Muscle of leg (tissue), 3 donors: ENCODE measurements at regions not wholly inside any gene's neighbourhood (a gene's known extent, or its start where the extent isn't known, plus 50 kb on each side); places are given as distances from the start of the nearest gene placed in this dataset.

Source experiments
- DNase-seq: peaks from one replicate; pipeline ENCODE4 v3.0.0; 2013
- H3K27ac ChIP-seq: one replicate; pipeline ENCODE4 v1.5.1; 2013; ENCODE audit warnings: mild to moderate bottlenecking, low read length, control low read depth
- H3K27me3 ChIP-seq: one replicate; pipeline ENCODE4 v1.6.1; 2013; ENCODE audit warnings: low read length; ENCODE audit not compliant: control insufficient read depth, insufficient read depth
- H3K36me3 ChIP-seq: one replicate; pipeline ENCODE4 v1.6.1; 2013; ENCODE audit warnings: low read length; ENCODE audit not compliant: control insufficient read depth, insufficient read depth
- H3K4me1 ChIP-seq: one replicate; pipeline ENCODE4 v1.6.1; 2013; ENCODE audit warnings: low read length; ENCODE audit not compliant: control insufficient read depth, insufficient read depth
- H3K4me3 ChIP-seq: one replicate; pipeline ENCODE4 v1.5.1; 2013; ENCODE audit warnings: low read length, control low read depth
- H3K9me3 ChIP-seq: replicated peaks from 2 replicates; pipeline ENCODE4 v1.6.1; 2013; ENCODE audit warnings: low read depth, low read length; ENCODE audit not compliant: control insufficient read depth
- WGBS: methylation state at CpG from one replicate; pipeline ENCODE4 v1.1.5; 2013; ENCODE audit warnings: missing lambda C conversion rate; ENCODE audit not compliant: insufficient coverage; 5-methylcytosine and 5-hydroxymethylcytosine counted together

DNA sequence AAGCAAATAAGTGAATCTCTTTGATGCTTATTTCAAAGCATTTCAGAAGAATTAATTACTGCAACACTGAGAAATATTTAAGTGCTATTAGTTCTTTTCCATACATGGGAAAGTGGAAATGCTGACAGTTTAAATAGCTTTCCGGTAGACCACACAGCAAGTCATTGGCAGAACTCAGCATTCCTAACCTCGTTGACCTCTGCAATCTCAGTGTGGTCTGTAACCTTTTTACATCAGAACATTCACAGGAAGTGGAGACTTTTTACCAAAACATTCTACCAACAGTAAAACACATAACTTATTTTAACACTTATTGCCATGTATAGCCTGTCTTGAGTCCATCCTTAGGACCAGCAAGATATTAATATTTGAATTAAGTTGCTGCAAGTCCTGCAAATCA, 249.5 kb upstream of the DCN start:
- peak; percentile 37 for DNase-seq
- no peaks in the 10 kb centered on the region for H3K27me3 ChIP-seq
- no CpG with 5 or more reads among the region's 2 CpGs for WGBS
- H3K4me3 ChIP-seq = no peak overlapping the region
- no peaks in the 10 kb centered on the region for H3K9me3 ChIP-seq
- H3K27ac ChIP-seq = no peak overlapping the region
- H3K36me3 ChIP-seq = no peaks in the 10 kb centered on the region
- no peaks in the 10 kb centered on the region for H3K4me1 ChIP-seq

DNA sequence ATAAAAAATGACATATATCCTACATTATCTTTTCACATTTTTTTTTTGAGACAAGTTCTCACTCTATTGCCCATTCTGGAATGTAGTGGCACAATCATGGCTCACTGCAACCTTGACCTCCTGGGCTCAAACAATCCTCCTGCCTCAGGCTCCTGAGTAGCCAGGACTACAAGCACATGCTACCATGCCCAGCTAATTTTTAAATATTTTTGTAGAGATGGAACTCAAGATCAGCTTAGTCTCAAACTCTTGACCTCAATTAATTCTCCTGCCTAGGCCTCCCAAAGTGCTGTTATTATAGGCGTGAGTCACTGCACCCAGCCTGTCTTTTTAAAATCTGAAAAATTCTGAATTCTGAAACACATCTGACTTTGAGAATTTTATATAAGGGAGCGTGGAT, 241.9 kb upstream of the DCN start:
- no peak for DNase-seq
- no CpG with 5 or more reads among the region's 2 CpGs for WGBS
- Histone ChIP-seq H3K4me3 (no peak overlapping the region), H3K36me3 (no peaks in the 10 kb centered on the region), H3K27me3 (no peaks in the 10 kb centered on the region), H3K9me3 (no peaks in the 10 kb centered on the region), H3K27ac (no peak overlapping the region), H3K4me1 (no peaks in the 10 kb centered on the region)

DNA sequence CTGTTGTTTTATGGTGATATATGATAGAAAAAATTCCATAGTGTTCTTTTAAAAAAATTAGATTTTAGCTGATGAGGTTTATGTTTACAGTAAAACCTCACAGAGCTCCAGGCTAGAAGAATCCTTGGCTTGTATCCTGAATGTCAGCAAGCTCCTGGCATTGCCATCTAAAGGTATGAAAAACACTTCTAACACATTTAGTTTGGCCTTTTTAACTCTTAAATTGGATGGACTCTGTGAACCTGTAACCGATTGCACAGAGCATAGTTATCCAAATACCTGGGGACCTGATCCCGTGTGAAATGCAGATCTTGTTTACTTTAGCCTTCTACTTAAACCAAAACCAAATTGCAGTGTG, 241.1 kb upstream of the DCN start:
- no peak for DNase-seq
- Histone ChIP-seq H3K4me1 (no peaks in the 10 kb centered on the region), H3K27me3 (no peaks in the 10 kb centered on the region), H3K4me3 (no peak overlapping the region), H3K36me3 (no peaks in the 10 kb centered on the region), H3K27ac (no peak overlapping the region), H3K9me3 (no peaks in the 10 kb centered on the region)
- no CpG with 5 or more reads among the region's 2 CpGs for WGBS

DNA sequence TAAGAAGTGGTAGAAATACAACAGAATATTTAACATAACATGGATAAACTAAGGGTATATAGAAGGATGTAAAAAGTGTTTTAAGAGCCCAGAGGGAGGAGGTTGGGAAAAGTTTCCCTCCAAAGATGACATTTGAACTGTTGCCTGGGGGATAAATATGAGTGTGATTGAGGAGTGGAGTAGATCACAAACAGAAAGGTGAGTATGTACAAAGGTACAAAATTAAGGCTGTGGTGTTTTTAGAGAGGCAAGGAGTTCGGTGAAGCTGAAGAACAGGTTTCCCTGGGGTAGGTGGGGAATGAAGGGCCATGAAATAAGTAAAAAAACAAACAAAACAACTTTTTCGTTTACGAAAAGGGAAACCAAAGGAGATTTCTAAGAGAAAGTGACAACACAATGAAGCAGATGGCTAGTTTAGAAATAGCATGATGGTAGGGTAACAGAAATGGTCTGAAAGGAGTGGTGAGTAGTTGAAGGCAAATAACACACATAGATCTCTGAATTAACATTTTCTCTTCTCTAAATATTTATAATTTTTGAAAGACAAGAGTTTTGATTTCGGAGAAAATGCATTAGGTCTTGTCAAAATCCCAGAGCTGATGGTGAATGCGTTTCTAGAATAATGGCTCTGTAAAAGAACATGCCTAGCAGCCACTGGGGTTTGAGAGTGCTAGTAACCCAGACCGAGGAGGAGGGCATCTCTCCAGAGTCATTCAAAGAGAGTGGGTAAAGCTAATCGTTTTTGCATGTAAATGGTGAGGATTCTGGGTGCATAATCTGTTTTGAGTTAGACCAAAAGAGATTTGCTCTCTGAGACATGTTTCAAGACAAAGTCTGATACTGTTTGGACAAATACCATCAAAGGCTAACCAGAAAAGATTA, 240.4 kb upstream of the DCN start:
- Histone ChIP-seq H3K36me3 (no peaks in the 10 kb centered on the region), H3K4me3 (no peak overlapping the region), H3K27me3 (no peaks in the 10 kb centered on the region), H3K27ac (no peak overlapping the region), H3K4me1 (no peaks in the 10 kb centered on the region), H3K9me3 (no peaks in the 10 kb centered on the region)
- WGBS = 39% methylated on average over 4 of the region's 7 CpGs
- no peak for DNase-seq

DNA sequence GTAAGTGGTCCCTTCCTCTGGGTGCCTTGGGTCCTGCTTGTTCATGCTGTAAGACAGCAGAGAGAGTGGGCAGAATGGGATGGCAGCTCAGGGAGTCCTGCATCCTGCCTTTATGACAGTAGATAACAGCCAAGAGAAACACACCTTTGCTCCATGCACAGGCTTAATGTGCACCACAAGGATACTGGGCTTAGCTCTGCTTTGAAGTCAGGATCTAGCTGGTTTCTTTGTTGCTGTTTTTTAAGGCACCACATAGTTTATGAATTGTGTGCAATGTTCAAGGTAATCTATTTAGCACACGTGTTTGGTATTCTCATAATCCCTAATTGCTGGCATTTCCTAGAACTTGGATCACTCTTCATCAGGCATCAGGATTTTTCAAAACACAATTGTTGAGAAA, 239.5 kb upstream of the DCN start:
- Histone ChIP-seq H3K27ac (no peak overlapping the region), H3K4me1 (no peaks in the 10 kb centered on the region), H3K9me3 (no peaks in the 10 kb centered on the region), H3K36me3 (no peaks in the 10 kb centered on the region), H3K4me3 (no peak overlapping the region), H3K27me3 (no peaks in the 10 kb centered on the region)
- no peak for DNase-seq
- no CpG with 5 or more reads among the region's 1 CpG for WGBS

DNA sequence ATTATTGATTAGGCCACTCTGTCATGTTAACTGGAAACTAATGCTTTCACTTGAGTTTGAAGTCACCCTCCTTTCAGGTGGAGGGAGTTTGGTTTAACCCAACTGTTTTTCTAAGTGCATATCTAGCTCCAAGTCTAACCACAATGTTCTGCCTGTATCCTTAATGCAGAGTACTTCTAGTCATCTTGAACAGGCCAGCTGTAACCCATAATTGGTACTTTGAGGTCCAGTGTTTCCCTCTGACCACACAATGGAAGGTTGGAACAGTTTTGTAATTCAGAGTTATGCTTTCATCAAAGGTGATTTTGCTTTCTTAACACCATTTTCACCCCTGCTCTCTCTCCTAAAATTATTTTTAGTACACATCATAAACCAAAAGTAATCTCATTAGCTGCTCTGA, 237.2 kb upstream of the DCN start:
- no peaks in the 10 kb centered on the region for H3K9me3 ChIP-seq
- no peak for DNase-seq
- H3K27ac ChIP-seq = no peak overlapping the region
- H3K36me3 ChIP-seq = no peaks in the 10 kb centered on the region
- no peak overlapping the region for H3K4me3 ChIP-seq
- H3K27me3 ChIP-seq = no peaks in the 10 kb centered on the region
- H3K4me1 ChIP-seq = no peaks in the 10 kb centered on the region

DNA sequence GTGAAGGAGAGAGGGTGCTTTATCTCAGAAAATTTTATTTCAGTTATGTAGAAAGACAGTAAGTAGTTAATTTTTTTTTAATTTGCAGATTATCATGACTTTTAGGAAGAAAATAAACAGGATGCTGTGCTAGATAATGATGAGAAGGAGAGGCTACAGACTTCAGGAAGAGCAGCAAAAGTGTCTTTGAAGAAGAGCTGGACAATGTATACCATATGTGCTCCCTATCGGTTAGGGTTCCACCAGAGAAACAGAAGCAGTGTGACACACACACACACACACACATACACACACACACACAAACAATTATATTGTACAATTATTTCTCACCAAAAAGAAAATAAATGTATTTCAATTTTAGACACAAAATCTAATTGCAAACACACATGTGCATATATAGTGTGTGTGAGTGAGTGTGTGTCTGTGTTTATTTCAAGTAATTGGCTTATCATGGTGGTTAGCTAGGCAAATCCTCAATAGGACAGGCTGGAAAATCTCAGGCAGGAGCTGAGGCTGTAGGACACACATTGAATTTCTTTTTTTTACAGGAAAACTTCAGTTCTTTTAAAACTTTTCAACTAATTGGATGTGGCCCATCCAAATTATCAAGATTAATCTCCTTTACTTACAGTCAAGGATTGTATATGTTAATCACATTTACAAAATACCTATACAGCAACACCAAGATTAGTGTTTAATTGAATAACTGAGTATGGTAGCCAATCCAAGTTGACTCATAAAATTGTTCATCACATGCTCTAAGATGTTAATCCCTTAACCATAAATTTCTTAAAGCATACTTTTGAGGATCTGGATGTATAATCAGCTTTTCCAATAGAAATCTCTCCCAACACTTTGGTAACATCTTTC, 235.8 kb upstream of the DCN start:
- Histone ChIP-seq H3K4me3 (no peak overlapping the region), H3K4me1 (no peaks in the 10 kb centered on the region), H3K27me3 (no peaks in the 10 kb centered on the region), H3K27ac (no peak overlapping the region), H3K9me3 (no peaks in the 10 kb centered on the region), H3K36me3 (no peaks in the 10 kb centered on the region)
- no peak for DNase-seq
- WGBS = no CpG with 5 or more reads among the region's 1 CpG

DNA sequence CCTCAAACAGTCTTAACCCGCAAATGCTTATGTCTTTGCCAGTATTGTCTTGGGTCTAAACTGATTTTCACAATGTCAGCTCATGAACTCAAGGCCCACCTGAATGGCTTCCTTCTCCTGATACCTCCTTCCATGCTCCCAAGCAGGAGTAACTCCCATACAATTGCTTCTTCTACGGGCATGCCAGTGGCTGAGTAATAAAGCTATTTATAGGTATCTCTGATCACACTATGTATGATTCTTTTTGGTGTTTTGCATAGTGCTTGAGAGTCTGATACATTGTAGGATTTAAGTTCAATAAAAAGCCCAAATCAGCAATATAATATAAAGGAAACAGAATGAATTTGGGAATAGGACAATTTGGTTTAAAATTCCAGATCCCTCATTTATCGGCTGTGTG, 235.0 kb upstream of the DCN start:
- H3K27ac ChIP-seq = no peak overlapping the region
- no peaks in the 10 kb centered on the region for H3K27me3 ChIP-seq
- H3K4me1 ChIP-seq = no peaks in the 10 kb centered on the region
- WGBS = 80% methylated on average over 1 of the region's 3 CpGs
- H3K4me3 ChIP-seq = no peak overlapping the region
- H3K36me3 ChIP-seq = no peaks in the 10 kb centered on the region
- DNase-seq = no peak
- no peaks in the 10 kb centered on the region for H3K9me3 ChIP-seq

DNA sequence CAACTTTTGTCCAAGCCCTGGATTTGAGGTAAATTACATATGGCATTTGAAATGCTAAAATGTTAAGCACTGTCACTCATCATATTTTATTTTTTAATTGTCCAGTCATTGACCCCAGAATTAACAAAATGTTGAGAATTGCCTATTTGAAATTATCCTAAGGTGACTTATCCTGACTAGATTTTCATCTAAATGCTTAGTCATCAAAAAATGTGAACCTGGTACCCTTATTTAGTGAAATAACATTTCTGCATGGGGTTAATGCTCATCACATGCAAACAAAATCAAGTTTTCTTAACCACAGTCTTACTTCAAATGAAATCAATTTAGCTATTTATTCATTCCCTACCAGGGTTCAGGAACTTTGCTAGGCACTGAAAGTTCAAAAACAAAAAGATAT, 232.0 kb upstream of the DCN start:
- H3K9me3 ChIP-seq = no peaks in the 10 kb centered on the region
- no peak for DNase-seq
- no peaks in the 10 kb centered on the region for H3K27me3 ChIP-seq
- H3K4me3 ChIP-seq = no peak overlapping the region
- no peaks in the 10 kb centered on the region for H3K4me1 ChIP-seq
- no peaks in the 10 kb centered on the region for H3K36me3 ChIP-seq
- no peak overlapping the region for H3K27ac ChIP-seq

DNA sequence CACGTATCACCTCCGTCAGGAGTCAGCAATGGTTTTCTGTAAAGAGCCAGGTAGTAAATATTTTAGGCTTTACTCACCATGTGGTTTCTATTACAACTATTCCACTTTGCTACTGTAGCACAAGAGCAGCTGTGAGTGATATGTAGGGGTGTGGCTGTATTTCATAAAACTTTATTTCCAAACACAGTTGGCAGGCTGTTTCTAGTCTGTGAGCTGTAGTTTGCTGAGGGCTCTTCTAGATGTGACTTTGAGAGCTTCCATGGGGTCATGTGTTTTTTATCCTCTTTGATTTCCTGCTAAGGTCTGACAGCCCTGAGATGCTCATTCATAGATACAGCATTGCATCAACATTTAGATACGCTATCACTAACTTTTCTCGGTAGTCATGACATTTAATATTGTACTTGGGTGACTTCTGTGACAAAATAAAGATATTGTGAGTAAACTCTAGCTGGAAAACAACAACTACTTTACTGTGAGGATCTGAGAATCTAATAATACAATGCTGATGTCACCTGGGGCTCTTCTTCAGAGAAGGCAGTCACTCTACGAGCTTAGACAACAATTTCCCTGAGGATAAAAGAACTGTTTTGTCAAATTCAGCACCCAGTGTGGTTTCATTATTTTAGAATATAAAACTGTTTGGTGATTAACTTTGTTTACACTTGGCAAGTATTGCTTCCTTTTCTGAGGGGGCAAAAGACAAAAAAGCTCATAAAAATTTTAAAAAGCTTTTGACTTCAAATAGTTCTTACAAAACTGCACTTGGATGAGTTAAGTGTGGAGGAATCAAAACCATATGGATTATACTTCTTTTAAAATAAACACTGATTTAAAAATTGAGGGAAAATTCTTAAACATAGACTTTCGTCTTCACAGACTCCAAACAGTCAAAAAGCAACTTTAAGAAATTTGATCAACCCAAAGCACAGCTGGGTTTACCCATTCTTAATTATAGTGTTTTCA, 231.2 kb upstream of the DCN start:
- no peaks in the 10 kb centered on the region for H3K27me3 ChIP-seq
- no peaks in the 10 kb centered on the region for H3K4me1 ChIP-seq
- no peak overlapping the region for H3K27ac ChIP-seq
- H3K9me3 ChIP-seq = no peaks in the 10 kb centered on the region
- no CpG with 5 or more reads among the region's 6 CpGs for WGBS
- DNase-seq = peak; percentile 79
- no peaks in the 10 kb centered on the region for H3K36me3 ChIP-seq
- no peak overlapping the region for H3K4me3 ChIP-seq
